ENCODE measurements at regions not wholly inside any gene's neighbourhood (a gene's known extent, or its start where the extent isn't known, plus 50 kb on each side); places are given as distances from the start of the nearest gene placed in this dataset.
"Not testable (repeated sequence)": the region's sequence is repeated elsewhere in the genome, so short reads cannot be mapped to it uniquely, and the experiment has no call there.

GRCh38 chr5:116719106-116719505 is 144.5 kb upstream of the SEMA6A start:
- Histone ChIP-seq H3K9me3 (ENCODE audit: control insufficient read depth in 1 of 2, low read length in 2 of 2) (no peaks in the 10 kb centered on the region), H3K4me1 (ENCODE audit: control insufficient read depth in 1 of 2, insufficient read depth in 2 of 2, low read length in 2 of 2) (no peaks in the 10 kb centered on the region), H3K27me3 (ENCODE audit: control insufficient read depth in 1 of 2, insufficient read depth in 2 of 2, low read length in 2 of 2) (no peaks in the 10 kb centered on the region), H3K9ac (ENCODE audit: low read depth in 1 of 2, low read length in 2 of 2) (no peak overlapping the region), H3K36me3 (ENCODE audit: control insufficient read depth in 1 of 2, insufficient read depth in 2 of 2, low read length in 2 of 2) (no peaks in the 10 kb centered on the region), H3K4me3 (ENCODE audit: low read depth in 1 of 2, low read length in 2 of 2) (no peak overlapping the region), H3K27ac (ENCODE audit: low read depth, low read length) (no peak overlapping the region)

- Histone ChIP-seq H3K27ac (ENCODE audit: low read depth, low read length) (no peak overlapping the region), H3K9ac (ENCODE audit: low read depth in 1 of 2, low read length in 2 of 2) (no peak overlapping the region), H3K27me3 (ENCODE audit: control insufficient read depth in 1 of 2, insufficient read depth in 2 of 2, low read length in 2 of 2) (no peaks in the 10 kb centered on the region), H3K36me3 (ENCODE audit: control insufficient read depth in 1 of 2, insufficient read depth in 2 of 2, low read length in 2 of 2) (no peaks in the 10 kb centered on the region), H3K9me3 (ENCODE audit: control insufficient read depth in 1 of 2, low read length in 2 of 2) (no peaks in the 10 kb centered on the region), H3K4me3 (ENCODE audit: low read depth in 1 of 2, low read length in 2 of 2) (no peak overlapping the region), H3K4me1 (ENCODE audit: control insufficient read depth in 1 of 2, insufficient read depth in 2 of 2, low read length in 2 of 2) (no peaks in the 10 kb centered on the region)
These were observed 143.7 kb upstream of the SEMA6A start for GRCh38 chr5:116718317-116718716.

GRCh38 chr5:116709082-116709481 is 134.5 kb upstream of the SEMA6A start:
- H3K9ac ChIP-seq (ENCODE audit: low read depth in 1 of 2, low read length in 2 of 2): no peak overlapping the region

GRCh38 chr5:116705121-116705519 is 130.5 kb upstream of the SEMA6A start:
- H3K27me3 ChIP-seq (ENCODE audit: control insufficient read depth in 1 of 2, insufficient read depth in 2 of 2, low read length in 2 of 2); H3K9ac ChIP-seq (ENCODE audit: low read depth in 1 of 2, low read length in 2 of 2); H3K4me3 ChIP-seq (ENCODE audit: low read depth in 1 of 2, low read length in 2 of 2); H3K9me3 ChIP-seq (ENCODE audit: control insufficient read depth in 1 of 2, low read length in 2 of 2); H3K36me3 ChIP-seq (ENCODE audit: control insufficient read depth in 1 of 2, insufficient read depth in 2 of 2, low read length in 2 of 2); H3K27ac ChIP-seq (ENCODE audit: low read depth, low read length); H3K4me1 ChIP-seq (ENCODE audit: control insufficient read depth in 1 of 2, insufficient read depth in 2 of 2, low read length in 2 of 2): not testable (repeated sequence)

More at GRCh38 chr5:116709082-116709481, 134.5 kb upstream of the SEMA6A start:
- Histone ChIP-seq H3K36me3 (ENCODE audit: control insufficient read depth in 1 of 2, insufficient read depth in 2 of 2, low read length in 2 of 2) (no peaks in the 10 kb centered on the region), H3K9me3 (ENCODE audit: control insufficient read depth in 1 of 2, low read length in 2 of 2) (no peaks in the 10 kb centered on the region), H3K27me3 (ENCODE audit: control insufficient read depth in 1 of 2, insufficient read depth in 2 of 2, low read length in 2 of 2) (no peaks in the 10 kb centered on the region), H3K4me1 (ENCODE audit: control insufficient read depth in 1 of 2, insufficient read depth in 2 of 2, low read length in 2 of 2) (no peaks in the 10 kb centered on the region), H3K27ac (ENCODE audit: low read depth, low read length) (no peak overlapping the region), H3K4me3 (ENCODE audit: low read depth in 1 of 2, low read length in 2 of 2) (no peak overlapping the region)

GRCh38 chr5:116703941-116704340 is 129.3 kb upstream of the SEMA6A start:
- no peak overlapping the region for H3K4me3 ChIP-seq (ENCODE audit: low read depth in 1 of 2, low read length in 2 of 2)
- no peak overlapping the region for H3K27ac ChIP-seq (ENCODE audit: low read depth, low read length)
- no peak overlapping the region for H3K9ac ChIP-seq (ENCODE audit: low read depth in 1 of 2, low read length in 2 of 2)
- H3K36me3 ChIP-seq (ENCODE audit: control insufficient read depth in 1 of 2, insufficient read depth in 2 of 2, low read length in 2 of 2): no peaks in the 10 kb centered on the region
- no peaks in the 10 kb centered on the region for H3K27me3 ChIP-seq (ENCODE audit: control insufficient read depth in 1 of 2, insufficient read depth in 2 of 2, low read length in 2 of 2)
- H3K9me3 ChIP-seq (ENCODE audit: control insufficient read depth in 1 of 2, low read length in 2 of 2): no peaks in the 10 kb centered on the region
- no peaks in the 10 kb centered on the region for H3K4me1 ChIP-seq (ENCODE audit: control insufficient read depth in 1 of 2, insufficient read depth in 2 of 2, low read length in 2 of 2)

GRCh38 chr5:116703328-116703727 is 128.7 kb upstream of the SEMA6A start:
- H3K36me3 ChIP-seq (ENCODE audit: control insufficient read depth in 1 of 2, insufficient read depth in 2 of 2, low read length in 2 of 2): no peaks in the 10 kb centered on the region
- no peak overlapping the region for H3K27ac ChIP-seq (ENCODE audit: low read depth, low read length)
- H3K9ac ChIP-seq (ENCODE audit: low read depth in 1 of 2, low read length in 2 of 2): no peak overlapping the region
- no peaks in the 10 kb centered on the region for H3K9me3 ChIP-seq (ENCODE audit: control insufficient read depth in 1 of 2, low read length in 2 of 2)
- H3K4me1 ChIP-seq (ENCODE audit: control insufficient read depth in 1 of 2, insufficient read depth in 2 of 2, low read length in 2 of 2): no peaks in the 10 kb centered on the region
- no peak overlapping the region for H3K4me3 ChIP-seq (ENCODE audit: low read depth in 1 of 2, low read length in 2 of 2)
- H3K27me3 ChIP-seq (ENCODE audit: control insufficient read depth in 1 of 2, insufficient read depth in 2 of 2, low read length in 2 of 2): no peaks in the 10 kb centered on the region

- H3K4me1 ChIP-seq (ENCODE audit: control insufficient read depth in 1 of 2, insufficient read depth in 2 of 2, low read length in 2 of 2): no peaks in the 10 kb centered on the region
- no peak overlapping the region for H3K27ac ChIP-seq (ENCODE audit: low read depth, low read length)
- no peak overlapping the region for H3K9ac ChIP-seq (ENCODE audit: low read depth in 1 of 2, low read length in 2 of 2)
- no peak overlapping the region for H3K4me3 ChIP-seq (ENCODE audit: low read depth in 1 of 2, low read length in 2 of 2)
- no peaks in the 10 kb centered on the region for H3K36me3 ChIP-seq (ENCODE audit: control insufficient read depth in 1 of 2, insufficient read depth in 2 of 2, low read length in 2 of 2)
- no peaks in the 10 kb centered on the region for H3K9me3 ChIP-seq (ENCODE audit: control insufficient read depth in 1 of 2, low read length in 2 of 2)
- H3K27me3 ChIP-seq (ENCODE audit: control insufficient read depth in 1 of 2, insufficient read depth in 2 of 2, low read length in 2 of 2): no peaks in the 10 kb centered on the region
These were observed 128.2 kb upstream of the SEMA6A start for GRCh38 chr5:116702776-116703175.

GRCh38 chr5:116699332-116699731 is 124.7 kb upstream of the SEMA6A start:
- Histone ChIP-seq H3K4me3 (ENCODE audit: low read depth in 1 of 2, low read length in 2 of 2) (no peak overlapping the region), H3K9me3 (ENCODE audit: control insufficient read depth in 1 of 2, low read length in 2 of 2) (no peaks in the 10 kb centered on the region), H3K27ac (ENCODE audit: low read depth, low read length) (no peak overlapping the region), H3K27me3 (ENCODE audit: control insufficient read depth in 1 of 2, insufficient read depth in 2 of 2, low read length in 2 of 2) (no peaks in the 10 kb centered on the region), H3K36me3 (ENCODE audit: control insufficient read depth in 1 of 2, insufficient read depth in 2 of 2, low read length in 2 of 2) (no peaks in the 10 kb centered on the region), H3K9ac (ENCODE audit: low read depth in 1 of 2, low read length in 2 of 2) (no peak overlapping the region), H3K4me1 (ENCODE audit: control insufficient read depth in 1 of 2, insufficient read depth in 2 of 2, low read length in 2 of 2) (no peaks in the 10 kb centered on the region)

GRCh38 chr5:116696366-116696765 is 121.7 kb upstream of the SEMA6A start:
- Histone ChIP-seq H3K27ac (ENCODE audit: low read depth, low read length) (no peak overlapping the region), H3K9ac (ENCODE audit: low read depth in 1 of 2, low read length in 2 of 2) (no peak overlapping the region)

GRCh38 chr5:116695681-116696080 is 121.1 kb upstream of the SEMA6A start:
- Histone ChIP-seq H3K9ac (ENCODE audit: low read depth in 1 of 2, low read length in 2 of 2) (no peak overlapping the region), H3K4me1 (ENCODE audit: control insufficient read depth in 1 of 2, insufficient read depth in 2 of 2, low read length in 2 of 2) (no peaks in the 10 kb centered on the region), H3K36me3 (ENCODE audit: control insufficient read depth in 1 of 2, insufficient read depth in 2 of 2, low read length in 2 of 2) (no peaks in the 10 kb centered on the region), H3K27me3 (ENCODE audit: control insufficient read depth in 1 of 2, insufficient read depth in 2 of 2, low read length in 2 of 2) (no peaks in the 10 kb centered on the region), H3K4me3 (ENCODE audit: low read depth in 1 of 2, low read length in 2 of 2) (no peak overlapping the region), H3K9me3 (ENCODE audit: control insufficient read depth in 1 of 2, low read length in 2 of 2) (no peaks in the 10 kb centered on the region), H3K27ac (ENCODE audit: low read depth, low read length) (no peak overlapping the region)

More at GRCh38 chr5:116696366-116696765, 121.7 kb upstream of the SEMA6A start:
- H3K36me3 ChIP-seq (ENCODE audit: control insufficient read depth in 1 of 2, insufficient read depth in 2 of 2, low read length in 2 of 2): no peaks in the 10 kb centered on the region
- no peaks in the 10 kb centered on the region for H3K4me1 ChIP-seq (ENCODE audit: control insufficient read depth in 1 of 2, insufficient read depth in 2 of 2, low read length in 2 of 2)
- H3K9me3 ChIP-seq (ENCODE audit: control insufficient read depth in 1 of 2, low read length in 2 of 2): no peaks in the 10 kb centered on the region
- H3K4me3 ChIP-seq (ENCODE audit: low read depth in 1 of 2, low read length in 2 of 2): no peak overlapping the region
- H3K27me3 ChIP-seq (ENCODE audit: control insufficient read depth in 1 of 2, insufficient read depth in 2 of 2, low read length in 2 of 2): no peaks in the 10 kb centered on the region

- Histone ChIP-seq H3K27ac (ENCODE audit: low read depth, low read length) (no peak overlapping the region), H3K36me3 (ENCODE audit: control insufficient read depth in 1 of 2, insufficient read depth in 2 of 2, low read length in 2 of 2) (no peaks in the 10 kb centered on the region), H3K27me3 (ENCODE audit: control insufficient read depth in 1 of 2, insufficient read depth in 2 of 2, low read length in 2 of 2) (no peaks in the 10 kb centered on the region), H3K9ac (ENCODE audit: low read depth in 1 of 2, low read length in 2 of 2) (no peak overlapping the region), H3K4me3 (ENCODE audit: low read depth in 1 of 2, low read length in 2 of 2) (no peak overlapping the region), H3K9me3 (ENCODE audit: control insufficient read depth in 1 of 2, low read length in 2 of 2) (no peaks in the 10 kb centered on the region), H3K4me1 (ENCODE audit: control insufficient read depth in 1 of 2, insufficient read depth in 2 of 2, low read length in 2 of 2) (no peaks in the 10 kb centered on the region)
These were observed 111.8 kb upstream of the SEMA6A start for GRCh38 chr5:116686438-116686837.
